Activated B cell treated with CpG ODN at 0.5 μM for 24 hours (primary cell): ENCODE measurements at regions not wholly inside any gene's neighbourhood (a gene's known extent, or its start where the extent isn't known, plus 50 kb on each side); places are given as distances from the start of the nearest gene placed in this dataset.

Source experiments
- ATAC-seq: fragments of 200-7000 bp; cut with Tn5 transposase; one replicate; pipeline ENCODE4 v1.10.0; 2021; ENCODE audit warnings: low read depth, mild to moderate bottlenecking, moderate library complexity
- CTCF ChIA-PET: fragments of 350-600 bp; sonication (Branson Sonifier 250); formaldehyde crosslinking; loops from one replicate; lab custom pipeline; 2021; ENCODE audit warnings: antibody characterized with exemption; lab: Charles Lee
- POLR2A ChIA-PET: fragments of 350-600 bp; sonication (Branson Sonifier 250); formaldehyde crosslinking; loops from one replicate; lab custom pipeline; 2021; ENCODE audit warnings: antibody characterized with exemption; lab: Charles Lee
- DNase-seq: peaks from one replicate; pipeline ENCODE4 v3.0.0; 2022
- H3K27ac Mint-ChIP-seq: one replicate; pipeline ENCODE4 v1.8.0; 2020; ENCODE audit warnings: mixed read lengths
- H3K27me3 Mint-ChIP-seq: one replicate; pipeline ENCODE4 v1.8.0; 2021; ENCODE audit warnings: mixed read lengths
- H3K36me3 Mint-ChIP-seq: one replicate; pipeline ENCODE4 v1.8.0; 2021; ENCODE audit warnings: low read depth, mixed read lengths
- H3K4me1 Mint-ChIP-seq: one replicate; pipeline ENCODE4 v1.8.0; 2021; ENCODE audit warnings: mixed read lengths
- H3K4me3 Mint-ChIP-seq: one replicate; pipeline ENCODE4 v1.8.0; 2020; ENCODE audit warnings: mild to moderate bottlenecking, mixed read lengths
- H3K9me3 Mint-ChIP-seq: one replicate; pipeline ENCODE4 v1.8.0; 2020; ENCODE audit warnings: mixed read lengths
- intact Hi-C: fragments of 100-400 bp; cut with micrococcal nuclease; formaldehyde crosslinking; loops from one replicate; pipeline ENCODE4 v1.15.1; 2024
- TF ChIP-seq, protein P1 (sequence below): fragments of 200-600 bp; IDR thresholded peaks from one replicate; pipeline ENCODE4 v1.8.0; 2022; ENCODE audit warnings: antibody characterized with exemption, mild to moderate bottlenecking

- POLR2A ChIA-PET = no interaction called here
- Mint-ChIP-seq H3K27me3 (peaks cover 14% of the 10 kb centered on the region), H3K4me3 (no peak overlapping the region), H3K36me3 (no peaks in the 10 kb centered on the region), H3K9me3 (peaks cover 9% of the 10 kb centered on the region), H3K4me1 (no peaks in the 10 kb centered on the region), H3K27ac (no peak overlapping the region)
- ATAC-seq = no peak
- no peak for DNase-seq
- CTCF ChIA-PET = no interaction called here
- TF ChIP-seq, protein P1, sequence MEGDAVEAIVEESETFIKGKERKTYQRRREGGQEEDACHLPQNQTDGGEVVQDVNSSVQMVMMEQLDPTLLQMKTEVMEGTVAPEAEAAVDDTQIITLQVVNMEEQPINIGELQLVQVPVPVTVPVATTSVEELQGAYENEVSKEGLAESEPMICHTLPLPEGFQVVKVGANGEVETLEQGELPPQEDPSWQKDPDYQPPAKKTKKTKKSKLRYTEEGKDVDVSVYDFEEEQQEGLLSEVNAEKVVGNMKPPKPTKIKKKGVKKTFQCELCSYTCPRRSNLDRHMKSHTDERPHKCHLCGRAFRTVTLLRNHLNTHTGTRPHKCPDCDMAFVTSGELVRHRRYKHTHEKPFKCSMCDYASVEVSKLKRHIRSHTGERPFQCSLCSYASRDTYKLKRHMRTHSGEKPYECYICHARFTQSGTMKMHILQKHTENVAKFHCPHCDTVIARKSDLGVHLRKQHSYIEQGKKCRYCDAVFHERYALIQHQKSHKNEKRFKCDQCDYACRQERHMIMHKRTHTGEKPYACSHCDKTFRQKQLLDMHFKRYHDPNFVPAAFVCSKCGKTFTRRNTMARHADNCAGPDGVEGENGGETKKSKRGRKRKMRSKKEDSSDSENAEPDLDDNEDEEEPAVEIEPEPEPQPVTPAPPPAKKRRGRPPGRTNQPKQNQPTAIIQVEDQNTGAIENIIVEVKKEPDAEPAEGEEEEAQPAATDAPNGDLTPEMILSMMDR = no peak
- intact Hi-C loops = no loop called here
Measured at GRCh38 chr6:105469946-105470345, 67.1 kb upstream of the PREP start.

- H3K36me3 Mint-ChIP-seq = no peaks in the 10 kb centered on the region
- no peak overlapping the region for H3K27ac Mint-ChIP-seq
- DNase-seq (no peak), ATAC-seq (no peak)
- intact Hi-C loops = no loop called here
- ChIA-PET CTCF (no interaction called here), POLR2A (no interaction called here)
- TF ChIP-seq, protein P1 = no peak
- peaks cover 14% of the 10 kb centered on the region for H3K27me3 Mint-ChIP-seq
- no peaks in the 10 kb centered on the region for H3K4me1 Mint-ChIP-seq
- peaks cover 9% of the 10 kb centered on the region for H3K9me3 Mint-ChIP-seq
- no peak overlapping the region for H3K4me3 Mint-ChIP-seq
Measured at GRCh38 chr6:105468850-105469249, 66.0 kb upstream of the PREP start.

- ATAC-seq (no peak), DNase-seq (no peak)
- no peak overlapping the region for H3K27ac Mint-ChIP-seq
- peaks cover 13% of the 10 kb centered on the region for H3K27me3 Mint-ChIP-seq
- peaks cover 5% of the 10 kb centered on the region for H3K9me3 Mint-ChIP-seq
- H3K4me3 Mint-ChIP-seq = no peak overlapping the region
- TF ChIP-seq, protein P1 = no peak
- ChIA-PET CTCF (no interaction called here), POLR2A (no interaction called here)
- H3K4me1 Mint-ChIP-seq = peaks cover 5% of the 10 kb centered on the region
- H3K36me3 Mint-ChIP-seq = no peaks in the 10 kb centered on the region
- intact Hi-C loops = no loop called here
Measured at GRCh38 chr6:105460860-105461259, 58.0 kb upstream of the PREP start.

GRCh38 chr6:105459864-105460263, 57.0 kb upstream of the PREP start:
- Mint-ChIP-seq H3K4me1 (peaks cover 5% of the 10 kb centered on the region), H3K36me3 (no peaks in the 10 kb centered on the region), H3K4me3 (no peak overlapping the region), H3K27me3 (peaks cover 10% of the 10 kb centered on the region), H3K27ac (no peak overlapping the region), H3K9me3 (no peaks in the 10 kb centered on the region)
- no peak for DNase-seq
- intact Hi-C loops = no loop called here
- no peak for ATAC-seq
- ChIA-PET POLR2A (no interaction called here), CTCF (no interaction called here)
- TF ChIP-seq, protein P1 = no peak

DNA sequence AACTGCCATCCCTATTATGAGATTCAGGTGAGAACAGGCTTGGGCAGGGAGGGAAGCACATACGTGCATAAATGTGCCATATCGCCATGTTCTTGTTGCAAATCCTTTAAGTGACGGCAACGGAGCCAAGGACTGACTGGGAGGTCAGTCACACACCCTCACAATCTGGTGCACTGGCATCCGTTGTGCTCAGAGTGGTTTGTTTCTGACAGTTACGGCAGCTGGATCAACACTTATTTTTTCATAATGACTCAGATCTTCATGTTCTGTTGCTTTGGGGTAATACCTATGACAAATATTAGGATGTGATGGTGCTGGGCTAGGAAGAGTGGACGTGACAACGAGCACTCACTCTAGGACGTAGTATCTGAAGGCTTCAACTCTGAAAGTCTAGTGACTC, 56.2 kb upstream of the PREP start:
- H3K4me1 Mint-ChIP-seq = peaks cover 6% of the 10 kb centered on the region
- intact Hi-C loops = no loop called here
- DNase-seq (no peak), ATAC-seq (peak; percentile 49)
- H3K27me3 Mint-ChIP-seq = peaks cover 10% of the 10 kb centered on the region
- no peaks in the 10 kb centered on the region for H3K36me3 Mint-ChIP-seq
- POLR2A ChIA-PET = no interaction called here
- H3K4me3 Mint-ChIP-seq = peak overlapping the region; percentile 24
- CTCF ChIA-PET = no interaction called here
- H3K27ac Mint-ChIP-seq = no peak overlapping the region
- TF ChIP-seq, protein P1 = no peak
- H3K9me3 Mint-ChIP-seq = no peaks in the 10 kb centered on the region
